Medulla oblongata (tissue), 1 donor: ENCODE measurements at regions not wholly inside any gene's neighbourhood (a gene's known extent, or its start where the extent isn't known, plus 50 kb on each side); places are given as distances from the start of the nearest gene placed in this dataset.

Experiments
- DNase-seq: peaks from one replicate; pipeline ENCODE4 v3.0.0-alpha.2; 2015; ENCODE audit errors: extremely low spot score

- no peak for DNase-seq
These were observed 85.5 kb upstream of the PGR start for GRCh38 chr11:101215069-101215468.

DNA sequence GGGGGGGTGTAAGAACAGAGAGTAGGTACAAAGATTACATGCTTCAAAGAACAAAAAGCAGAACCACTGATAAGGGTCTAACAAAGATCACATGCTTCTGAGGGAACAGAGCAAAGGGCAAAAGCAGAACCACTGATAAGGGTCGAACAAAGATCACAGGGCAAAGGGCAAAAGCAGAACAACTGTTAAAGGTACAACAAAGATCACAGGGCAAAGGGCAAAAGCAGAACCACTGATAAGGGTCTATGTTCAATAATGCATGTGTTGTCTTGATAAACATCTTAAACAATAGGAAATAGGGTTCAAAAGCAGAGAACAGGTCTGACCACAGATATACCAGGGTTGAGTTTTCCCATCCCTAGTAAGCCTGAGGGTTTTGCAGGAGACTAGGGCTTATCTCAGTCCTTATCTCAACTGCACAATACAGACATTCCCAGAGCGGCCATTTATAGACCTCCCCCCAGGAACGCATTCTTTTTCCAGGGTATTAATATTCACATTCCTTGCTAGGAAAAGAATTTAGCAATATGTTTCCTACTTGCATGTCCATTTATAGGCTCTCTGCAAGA lies 81.9 kb upstream of the PGR start:
- DNase-seq: no peak

DNA sequence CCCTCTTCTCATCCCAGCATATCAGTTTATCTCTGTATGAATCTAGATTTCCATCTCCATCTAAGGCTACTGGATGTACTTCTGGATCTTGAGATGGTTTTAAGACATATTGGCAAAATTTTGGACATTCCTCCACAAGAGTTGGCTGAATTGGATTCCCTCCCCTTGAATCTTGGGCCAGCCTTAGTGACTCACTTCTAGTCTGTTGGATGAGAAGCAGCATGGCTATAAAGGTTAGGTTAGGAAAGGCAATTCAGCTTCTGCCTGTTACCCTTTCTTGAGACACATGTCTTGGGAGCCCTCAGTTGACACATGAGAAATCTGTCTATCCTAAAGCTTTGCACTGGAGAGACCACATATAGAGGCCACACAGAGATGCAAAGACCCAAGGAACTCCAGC lies 73.0 kb upstream of the PGR start:
- no peak for DNase-seq

- no peak for DNase-seq
These were observed 69.8 kb upstream of the PGR start for GRCh38 chr11:101199416-101199815.

- DNase-seq: no peak
These were observed 65.7 kb upstream of the PGR start for GRCh38 chr11:101195294-101195693.

DNA sequence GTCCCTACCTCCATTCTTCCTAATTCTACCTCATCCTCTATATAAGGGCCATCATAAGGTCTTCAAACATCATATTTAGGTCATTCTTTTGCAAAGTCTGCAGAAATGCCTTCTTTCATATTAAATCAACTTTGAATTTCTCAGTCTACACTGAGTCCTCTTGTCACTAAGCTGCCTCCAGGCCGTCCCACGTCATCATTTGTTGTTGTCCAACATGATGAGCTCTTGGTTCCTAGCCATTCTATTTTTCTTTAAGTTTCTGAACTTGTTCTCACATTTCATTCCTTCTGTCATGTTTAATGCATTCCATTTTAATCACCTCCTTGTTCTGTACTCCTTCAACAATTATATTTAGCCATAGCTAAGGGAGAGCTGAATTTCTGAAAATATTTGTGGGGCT lies 59.2 kb upstream of the PGR start:
- no peak for DNase-seq

GRCh38 chr11:101188173-101188572 lies 58.6 kb upstream of the PGR start:
- no peak for DNase-seq

DNA sequence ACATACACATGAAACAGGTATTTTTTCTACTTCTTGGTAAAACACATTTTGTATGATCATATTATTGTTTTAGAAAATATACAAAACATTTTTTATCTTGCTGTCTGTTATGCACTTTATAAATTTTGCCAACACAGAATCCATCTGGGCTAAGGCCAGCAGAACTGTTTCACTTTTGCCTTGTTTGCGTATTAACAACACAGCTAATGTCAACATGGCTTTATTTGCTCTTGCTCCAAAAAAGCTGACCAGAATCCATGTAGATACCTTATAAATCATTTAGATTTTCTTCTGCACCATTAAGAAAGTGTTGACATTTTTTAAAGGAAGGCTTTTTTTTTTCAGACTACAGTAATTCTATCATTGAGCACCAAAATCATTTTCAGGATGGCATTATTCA lies 58.1 kb upstream of the PGR start:
- DNase-seq: no peak

DNA sequence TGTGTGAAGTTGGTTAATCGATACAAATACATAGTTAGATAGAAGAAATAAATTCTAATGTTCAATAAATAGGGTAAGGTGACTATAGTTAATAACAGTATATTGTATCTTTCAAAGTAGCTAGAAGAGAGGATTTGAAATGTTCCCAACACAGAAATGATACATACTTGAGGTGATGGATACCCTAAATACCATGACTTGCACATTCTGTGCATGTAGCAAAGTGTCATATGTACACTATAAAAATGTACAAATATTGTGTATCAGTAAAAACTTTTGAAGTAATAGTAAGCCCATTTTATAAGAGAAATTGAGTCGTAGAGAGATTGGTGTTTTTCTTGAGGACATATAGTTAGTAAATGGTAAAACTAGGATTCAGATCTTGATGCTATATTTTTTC lies 56.4 kb upstream of the PGR start:
- DNase-seq: no peak

DNA sequence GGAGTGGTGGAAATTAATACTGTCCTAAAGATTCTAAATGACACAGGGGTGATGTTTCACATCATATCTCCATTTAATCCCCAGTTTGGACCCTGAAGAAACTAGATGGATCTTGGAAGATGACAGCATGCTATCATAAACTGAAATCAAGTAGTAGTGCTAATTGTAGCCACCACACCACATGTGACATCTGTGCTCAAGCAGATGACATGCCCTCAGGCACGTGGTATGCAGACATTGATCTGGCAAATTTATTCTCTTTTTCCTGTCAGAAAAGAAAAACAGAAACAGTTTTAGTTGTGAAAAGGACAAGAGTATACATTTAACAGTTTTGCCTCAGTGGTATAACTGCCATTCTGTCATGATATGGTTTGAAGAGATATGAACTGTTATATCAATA lies 52.9 kb upstream of the PGR start:
- no peak for DNase-seq

DNA sequence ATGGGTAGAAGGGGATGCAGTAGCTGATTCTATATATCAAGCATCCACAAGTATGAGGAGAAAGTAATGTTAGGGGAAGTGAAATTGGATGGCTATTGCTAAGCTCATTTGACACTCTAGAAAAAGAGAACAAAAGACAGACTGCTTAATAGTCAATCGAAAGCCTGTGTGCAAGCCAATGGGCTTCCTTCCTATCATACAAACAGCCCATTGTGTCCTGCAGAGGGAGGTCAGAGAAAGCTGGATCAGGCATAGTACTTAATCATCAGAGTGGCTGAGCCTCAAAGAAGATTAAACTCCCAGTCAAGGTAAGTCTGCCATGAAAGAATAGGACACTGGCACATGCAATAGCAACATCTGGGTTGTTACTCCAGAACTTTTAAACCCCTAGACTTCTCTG lies 50.9 kb upstream of the PGR start:
- DNase-seq: peak; percentile 34
